WTC11 (cell line): ENCODE measurements at regions not wholly inside any gene's neighbourhood (a gene's known extent, or its start where the extent isn't known, plus 50 kb on each side); places are given as distances from the start of the nearest gene placed in this dataset.

ENCODE experiments used
- ATF2 ChIP-seq: sonication (generic); formaldehyde crosslinking; IDR thresholded peaks from 2 replicates; pipeline ENCODE4 v1.8.1; 2022; ENCODE audit warnings: low read depth, missing genetic modification reagents, borderline replicate concordance
- ATF6 ChIP-seq: sonication (generic); formaldehyde crosslinking; IDR thresholded peaks from 2 replicates; pipeline ENCODE4 v1.8.1; 2023; ENCODE audit warnings: mild to moderate bottlenecking, missing genetic modification reagents
- CDX4 ChIP-seq: fragments of 250-450 bp; sonication (Bioruptor Pico); IDR thresholded peaks from 2 replicates; pipeline ENCODE4 v1.9.0; 2021; ENCODE audit warnings: moderate library complexity, mild to moderate bottlenecking, inconsistent platforms, borderline replicate concordance
- CTCF ChIP-seq: fragments of 200-600 bp; IDR thresholded peaks from 2 replicates; pipeline ENCODE4 v1.8.0; 2022; ENCODE audit warnings: antibody characterized with exemption
- E2F1 ChIP-seq: sonication (generic); formaldehyde crosslinking; IDR thresholded peaks from 2 replicates; pipeline ENCODE4 v1.8.0; 2022; ENCODE audit warnings: mild to moderate bottlenecking, missing genetic modification reagents
- ELF4 ChIP-seq: sonication (generic); formaldehyde crosslinking; IDR thresholded peaks from 2 replicates; pipeline ENCODE4 v1.8.1; 2022; ENCODE audit warnings: low read depth, mild to moderate bottlenecking, moderate library complexity, missing genetic modification reagents
- GRHL2 ChIP-seq: fragments of 250-450 bp; sonication (Bioruptor Pico); IDR thresholded peaks from 2 replicates; pipeline ENCODE4 v1.8.0; 2022; ENCODE audit warnings: mild to moderate bottlenecking, moderate library complexity; ENCODE audit not compliant: insufficient replicate concordance, severe bottlenecking
- RELA ChIP-seq: sonication (generic); formaldehyde crosslinking; IDR thresholded peaks from 2 replicates; pipeline ENCODE4 v1.8.1; 2022; ENCODE audit warnings: missing genetic modification reagents, mild to moderate bottlenecking, borderline replicate concordance
- SOX15 ChIP-seq: fragments of 250-450 bp; sonication (Bioruptor Pico); IDR thresholded peaks from 2 replicates; pipeline ENCODE4 v1.9.0; 2021; ENCODE audit warnings: mild to moderate bottlenecking
- TEAD4 ChIP-seq: sonication (generic); formaldehyde crosslinking; IDR thresholded peaks from 2 replicates; pipeline ENCODE4 v1.8.0; 2022; ENCODE audit warnings: mild to moderate bottlenecking, missing genetic modification reagents
- ZBTB21 ChIP-seq: sonication (generic); formaldehyde crosslinking; IDR thresholded peaks from 2 replicates; pipeline ENCODE4 v1.8.1; 2023; ENCODE audit warnings: mild to moderate bottlenecking, missing genetic modification reagents, borderline replicate concordance
- ZBTB43 ChIP-seq: sonication (generic); formaldehyde crosslinking; IDR thresholded peaks from 2 replicates; pipeline ENCODE4 v1.8.1; 2023; ENCODE audit warnings: mild to moderate bottlenecking, missing genetic modification reagents

- TF ChIP-seq ZBTB21 (CRISPR knock-in tag) = no peak
- no peak for TF ChIP-seq RELA (CRISPR knock-in tag)
- no peak for TF ChIP-seq TEAD4 (CRISPR knock-in tag)
- no peak for TF ChIP-seq CTCF
- no peak for TF ChIP-seq SOX15
- no peak for TF ChIP-seq ATF2
- no peak for TF ChIP-seq CDX4
- TF ChIP-seq ELF4 (CRISPR knock-in tag) = no peak
- no peak for TF ChIP-seq ATF6 (CRISPR knock-in tag)
- TF ChIP-seq E2F1 (CRISPR knock-in tag) = no peak
- no peak for TF ChIP-seq GRHL2 (CRISPR knock-in tag)
- no peak for TF ChIP-seq ZBTB43 (CRISPR knock-in tag)
Measured at GRCh38 chr7:67593794-67594193, 597.2 kb downstream of the TYW1 start.
